ENCODE measurements at regions not wholly inside any gene's neighbourhood (a gene's known extent, or its start where the extent isn't known, plus 50 kb on each side); places are given as distances from the start of the nearest gene placed in this dataset.

DNA sequence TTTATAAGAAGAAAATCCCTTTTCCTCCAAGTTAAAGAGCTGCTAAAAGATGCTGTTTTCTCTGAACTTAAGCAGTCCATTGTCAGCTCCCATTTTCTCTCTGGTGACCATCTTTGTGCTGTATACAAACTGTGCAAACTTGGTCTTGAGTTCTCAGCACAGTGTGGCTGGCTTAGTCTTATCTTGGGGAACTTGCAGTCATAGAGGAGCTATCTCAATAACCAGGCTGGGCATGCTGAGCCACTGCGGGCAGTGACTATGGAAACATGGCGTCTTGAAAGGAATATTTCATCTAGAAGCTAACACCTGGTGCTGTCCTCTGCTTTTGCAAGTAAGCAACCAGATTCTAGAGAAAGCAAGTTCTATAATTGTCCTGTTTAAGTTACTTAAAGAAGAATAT, 1334.4 kb upstream of the CELF4 start:
- intact Hi-C loops (cut with micrococcal nuclease): loop anchor here (5.0 kb wide), 1 partner anchor 998 kb away; no protein-coding TSS in a partner anchor

DNA sequence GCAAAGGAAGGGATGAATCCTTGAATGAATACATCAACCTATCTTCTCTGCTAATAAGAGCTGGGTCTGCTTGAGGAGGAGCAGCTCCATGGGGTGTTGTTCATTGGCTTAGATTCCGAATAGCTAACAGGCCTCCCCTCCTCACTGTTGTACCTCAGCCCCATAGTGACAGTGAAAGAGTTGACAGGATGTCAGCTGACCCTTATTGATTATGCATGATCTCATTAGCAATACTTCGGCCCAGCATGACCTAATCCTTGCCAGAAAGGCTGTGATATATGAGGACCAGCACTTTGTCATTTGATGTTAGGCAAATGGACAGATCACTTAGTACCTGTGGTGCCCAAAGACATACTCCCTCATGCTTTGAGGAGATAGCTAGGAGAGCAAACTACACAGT, 1333.7 kb upstream of the CELF4 start:
- intact Hi-C loops (cut with micrococcal nuclease): no loop called here

DNA sequence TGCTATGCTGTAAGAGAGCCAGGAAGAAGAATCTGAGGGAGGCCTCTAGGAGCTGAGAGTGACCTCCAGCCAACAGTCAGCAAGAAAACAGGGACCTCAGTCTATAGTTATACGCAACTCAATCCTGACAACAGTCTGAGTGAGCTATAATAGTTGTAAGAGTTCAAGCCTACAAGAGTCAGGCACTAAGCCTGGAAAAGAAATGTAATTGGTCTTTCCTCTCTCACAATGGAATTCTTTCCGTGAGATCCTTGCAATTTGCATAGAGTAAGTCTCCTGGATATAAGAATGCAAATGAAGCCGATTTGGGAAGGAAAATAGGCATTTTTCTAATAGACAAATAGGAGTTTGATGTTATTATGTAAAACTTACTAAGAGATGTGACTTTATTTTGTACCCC, 1332.6 kb upstream of the CELF4 start:
- intact Hi-C loops (cut with micrococcal nuclease): no loop called here

DNA sequence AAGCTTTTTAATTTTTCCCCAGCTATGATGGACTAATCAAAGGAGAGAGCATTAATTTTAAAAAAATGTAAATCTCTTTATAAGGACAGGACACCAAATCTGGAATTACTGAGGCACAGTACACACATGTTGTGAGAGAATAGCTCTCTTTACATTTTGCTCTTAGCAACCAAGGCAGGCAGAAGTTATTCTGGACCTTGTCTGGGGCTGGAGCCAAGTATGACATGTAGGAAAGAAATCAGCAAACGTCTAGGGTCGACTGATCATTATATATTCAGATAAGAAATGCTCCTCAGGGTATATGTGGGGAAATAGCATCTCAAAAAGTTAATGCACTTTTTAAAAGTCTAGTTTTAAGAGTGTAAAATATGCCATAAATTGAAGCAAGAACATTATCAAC, 1330.0 kb upstream of the CELF4 start:
- intact Hi-C loops (cut with micrococcal nuclease): no loop called here

DNA sequence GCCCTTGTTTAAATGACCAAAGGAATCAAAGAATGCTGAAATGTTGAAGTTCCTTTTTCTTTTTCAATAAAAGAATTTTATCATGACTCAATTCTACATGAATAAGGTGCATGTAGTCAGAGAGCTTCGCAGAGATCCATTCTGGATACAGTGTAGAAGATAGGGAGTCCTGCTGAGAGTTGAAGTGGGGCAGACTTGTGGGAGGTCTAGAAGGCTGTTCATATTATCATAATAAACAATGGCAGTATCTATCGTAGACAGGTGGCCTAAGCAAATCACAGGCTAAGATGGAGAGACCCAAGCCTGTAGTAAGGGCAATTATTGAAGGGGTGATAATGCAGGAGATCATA, 1322.0 kb upstream of the CELF4 start:
- intact Hi-C loops (cut with micrococcal nuclease): no loop called here

DNA sequence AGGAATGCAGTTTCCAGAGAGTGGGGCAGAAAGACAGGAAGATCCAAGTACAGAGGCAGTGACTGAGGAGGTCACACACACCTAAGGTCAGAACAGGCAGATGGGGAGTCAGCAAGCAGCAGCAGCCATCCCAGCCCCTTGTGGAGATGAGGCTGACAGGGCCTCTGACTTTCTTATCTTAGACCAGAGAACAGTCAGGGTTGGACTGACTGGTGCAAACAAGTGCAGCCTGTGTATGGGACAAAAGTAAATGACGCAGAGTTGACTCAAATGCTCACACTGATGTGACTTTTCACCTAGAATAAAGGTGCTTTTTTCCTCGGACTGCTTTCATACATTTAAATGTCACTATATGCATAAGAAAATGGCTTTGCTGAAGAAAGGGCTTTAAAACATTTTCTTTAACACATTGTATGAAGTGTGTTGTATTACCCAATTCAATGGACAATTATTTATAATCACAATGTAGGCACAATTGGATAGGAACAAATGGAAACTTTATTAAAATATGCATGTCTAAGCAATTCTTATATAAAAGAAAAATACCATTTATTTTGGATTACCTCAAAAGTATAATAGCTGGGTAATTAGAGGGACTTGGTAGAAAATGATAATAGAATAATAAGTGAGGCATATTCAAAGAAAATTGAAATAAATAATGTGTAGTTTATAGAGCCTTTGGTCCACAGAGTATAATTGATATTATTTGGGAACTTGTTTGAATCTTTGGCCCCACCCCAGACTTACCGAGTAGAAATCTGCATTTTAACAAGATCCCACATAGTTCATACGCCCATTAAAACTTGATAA, 1321.5 kb upstream of the CELF4 start:
- intact Hi-C loops (cut with micrococcal nuclease): no loop called here

DNA sequence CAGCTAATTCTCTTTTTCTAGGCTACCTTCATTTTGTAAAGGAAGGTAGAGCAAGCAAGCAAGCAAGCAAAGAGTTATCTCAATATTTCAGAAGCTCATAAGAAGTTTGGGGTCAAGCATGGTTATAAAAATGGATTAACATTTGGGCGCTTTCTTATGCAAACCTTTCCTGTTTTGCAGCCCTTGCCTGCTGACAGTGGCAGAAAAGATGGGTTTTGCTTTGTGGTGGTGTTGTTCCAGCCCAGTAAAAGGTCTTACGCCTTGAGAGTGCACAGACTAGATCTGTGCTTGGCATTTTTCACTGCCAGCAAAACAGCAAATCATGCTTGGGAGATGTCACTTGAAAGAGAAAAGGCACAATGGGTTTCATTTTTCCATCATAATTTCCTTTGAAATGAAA, 1320.6 kb upstream of the CELF4 start:
- intact Hi-C loops (cut with micrococcal nuclease): no loop called here

DNA sequence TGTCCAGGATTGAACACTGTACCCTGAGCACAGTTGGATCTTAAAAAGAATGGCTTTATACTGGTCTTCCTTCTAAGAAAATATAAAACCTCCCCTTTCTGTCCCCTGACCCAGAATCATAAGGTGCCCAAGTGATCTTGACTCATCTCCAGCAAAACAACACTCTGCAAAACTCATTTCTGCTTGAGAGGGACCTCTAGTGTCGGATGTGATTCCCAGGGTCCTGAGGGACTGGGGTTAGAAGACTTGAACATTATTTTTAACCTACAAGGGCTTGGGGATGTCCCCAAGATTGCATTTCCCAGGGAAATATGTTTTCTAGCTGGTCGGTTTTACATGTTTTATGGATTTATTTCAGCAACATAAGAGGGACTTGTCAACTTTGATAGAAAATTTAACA, 1318.5 kb upstream of the CELF4 start:
- intact Hi-C loops (cut with micrococcal nuclease): no loop called here

DNA sequence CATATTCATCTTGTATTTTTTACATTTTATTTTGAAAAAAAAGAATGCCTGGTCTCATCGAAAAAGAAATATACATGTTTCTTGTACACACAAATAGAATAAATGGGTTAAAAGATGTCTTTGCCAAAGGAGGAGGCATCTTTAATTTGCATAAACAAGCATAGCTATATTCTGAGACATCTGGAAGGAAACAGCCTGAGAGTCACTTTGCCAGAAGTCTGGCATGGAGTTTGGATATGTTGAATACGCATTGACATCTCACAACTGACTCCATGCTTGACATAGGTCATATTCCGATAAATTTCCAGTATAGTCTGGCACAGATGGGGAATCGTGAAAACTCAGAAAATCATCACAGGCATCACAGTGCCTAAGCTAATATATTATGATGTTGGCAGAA, 1317.5 kb upstream of the CELF4 start:
- intact Hi-C loops (cut with micrococcal nuclease): no loop called here

DNA sequence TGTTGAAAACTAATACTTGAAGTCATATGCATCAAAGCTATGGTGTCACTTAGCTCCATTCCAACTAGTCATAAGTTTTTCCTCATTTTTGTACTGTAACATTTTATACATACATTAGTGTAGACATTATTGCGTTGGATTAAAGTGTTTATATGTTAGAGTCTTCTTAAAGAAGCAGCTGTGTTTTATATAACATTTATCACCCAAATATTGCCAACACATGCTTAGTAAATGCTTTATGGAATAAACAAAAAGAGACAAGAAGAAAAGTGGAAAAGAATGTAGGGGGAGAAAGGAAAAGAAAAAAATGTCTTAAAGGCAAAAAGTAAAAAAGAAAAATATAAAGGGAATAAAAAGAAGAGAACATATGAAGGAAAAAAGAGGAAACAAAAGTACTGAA, 1314.3 kb upstream of the CELF4 start:
- intact Hi-C loops (cut with micrococcal nuclease): no loop called here

DNA sequence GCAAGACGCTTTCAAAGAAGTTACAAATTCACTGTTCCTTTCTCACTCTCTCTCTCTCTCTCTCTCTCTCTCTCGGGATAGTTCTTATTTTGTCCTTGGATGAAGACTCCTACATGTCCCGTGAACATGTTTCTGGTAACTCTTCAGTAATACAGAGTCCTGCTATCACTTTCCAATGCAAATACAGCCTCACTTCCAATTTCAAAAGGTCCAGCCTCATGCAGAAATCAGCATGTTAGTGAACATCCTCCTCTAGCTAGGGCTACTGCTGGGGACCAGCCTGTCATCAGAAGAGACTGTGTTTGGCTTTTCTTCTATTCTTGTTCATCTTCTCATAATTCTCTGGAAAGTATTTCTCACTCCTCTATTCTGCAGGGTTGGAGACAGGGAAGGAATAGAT, 1306.7 kb upstream of the CELF4 start:
- intact Hi-C loops (cut with micrococcal nuclease): no loop called here

DNA sequence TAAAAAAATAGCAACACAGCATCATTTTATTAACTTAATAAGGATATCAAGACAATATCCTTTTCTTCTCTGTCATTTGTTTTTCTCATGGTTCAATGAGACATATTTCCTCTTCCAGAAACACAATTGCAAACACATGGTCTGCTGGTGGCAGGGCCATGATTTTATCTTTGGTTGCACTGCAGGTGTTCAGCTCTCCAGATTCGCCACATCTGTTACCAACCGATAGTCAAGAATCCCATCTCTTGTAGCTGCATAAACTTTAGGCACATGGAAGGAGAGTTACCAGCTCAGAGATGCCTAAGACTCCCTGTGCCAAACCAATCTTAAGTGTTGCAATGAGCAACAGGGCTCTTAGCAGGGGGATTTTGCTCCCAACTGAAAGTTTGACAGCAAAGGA, 1303.2 kb upstream of the CELF4 start:
- intact Hi-C loops (cut with micrococcal nuclease): no loop called here

DNA sequence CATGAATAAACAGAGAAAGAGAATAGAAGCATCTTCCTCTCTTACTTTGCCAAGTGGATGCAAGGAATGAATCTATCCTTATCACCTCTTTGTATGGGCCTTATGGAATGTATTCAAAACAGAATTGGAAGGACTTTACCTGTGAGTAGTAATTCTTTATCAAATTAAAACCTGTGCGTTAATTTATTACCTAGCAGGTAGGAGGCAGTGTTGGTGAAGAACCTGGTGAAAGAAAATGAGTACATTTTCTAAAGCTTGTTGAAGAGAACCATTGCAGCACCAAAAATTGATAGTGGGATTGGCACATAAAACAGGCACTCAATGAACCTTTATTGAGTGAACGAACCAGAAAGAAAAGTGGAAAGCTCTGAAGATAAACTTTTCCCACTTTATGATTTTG, 1302.1 kb upstream of the CELF4 start:
- intact Hi-C loops (cut with micrococcal nuclease): no loop called here

DNA sequence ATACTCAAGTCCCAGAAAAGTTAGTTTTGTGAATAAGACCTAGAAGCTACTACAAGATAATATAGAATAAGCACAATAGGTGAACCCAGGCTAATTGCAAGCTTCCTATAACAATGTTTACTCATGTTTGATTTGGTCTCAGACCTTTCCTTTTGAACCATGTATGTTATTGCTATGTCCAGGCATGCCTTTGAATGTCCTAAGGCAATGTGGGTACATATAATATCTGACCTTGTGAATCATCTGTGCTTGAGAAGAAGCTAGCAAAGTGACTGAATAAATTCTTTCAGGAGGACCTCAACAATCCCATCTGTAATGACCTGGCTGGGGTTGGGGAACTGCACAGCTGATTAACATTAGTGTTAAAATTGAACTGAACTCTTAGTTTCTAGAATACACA, 1285.9 kb upstream of the CELF4 start:
- intact Hi-C loops (cut with micrococcal nuclease): no loop called here

DNA sequence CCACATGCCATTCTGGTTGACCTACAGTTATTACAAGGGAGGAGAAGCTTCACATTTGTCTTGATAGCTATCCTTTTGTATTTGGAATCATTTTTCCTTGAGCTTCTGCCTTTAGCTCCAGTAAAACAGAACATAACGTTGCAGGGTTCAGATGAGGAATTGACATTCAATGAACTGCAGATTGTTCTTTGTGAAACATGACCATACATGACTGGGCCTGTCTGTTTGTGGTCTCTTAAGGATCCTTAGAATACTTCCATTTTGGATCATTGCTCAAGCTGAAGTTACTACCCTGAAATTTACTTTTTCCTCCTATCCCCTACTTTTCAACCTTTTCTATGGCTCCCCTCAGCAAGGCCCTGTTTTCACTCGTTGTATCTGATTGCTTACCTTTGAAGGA, 1281.7 kb upstream of the CELF4 start:
- intact Hi-C loops (cut with micrococcal nuclease): no loop called here

DNA sequence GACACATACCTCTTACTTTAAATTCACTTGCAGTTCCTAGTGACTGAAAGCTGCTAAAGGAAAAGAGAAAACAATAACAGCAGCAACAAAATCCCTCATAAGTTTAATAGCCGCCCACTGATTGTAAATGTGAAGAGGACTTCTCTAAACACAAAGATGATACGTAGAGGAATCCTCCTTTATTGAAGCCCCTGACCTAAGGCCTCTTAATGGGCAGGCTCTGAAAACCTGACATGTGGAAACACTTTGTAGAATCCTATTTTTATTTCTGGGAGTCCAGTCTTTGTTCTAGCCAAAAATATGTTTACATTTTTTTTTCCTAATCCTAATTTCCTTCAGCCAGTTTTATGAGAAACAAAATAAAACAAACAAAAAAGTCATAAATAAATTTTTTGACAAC, 1277.7 kb upstream of the CELF4 start:
- intact Hi-C loops (cut with micrococcal nuclease): no loop called here

DNA sequence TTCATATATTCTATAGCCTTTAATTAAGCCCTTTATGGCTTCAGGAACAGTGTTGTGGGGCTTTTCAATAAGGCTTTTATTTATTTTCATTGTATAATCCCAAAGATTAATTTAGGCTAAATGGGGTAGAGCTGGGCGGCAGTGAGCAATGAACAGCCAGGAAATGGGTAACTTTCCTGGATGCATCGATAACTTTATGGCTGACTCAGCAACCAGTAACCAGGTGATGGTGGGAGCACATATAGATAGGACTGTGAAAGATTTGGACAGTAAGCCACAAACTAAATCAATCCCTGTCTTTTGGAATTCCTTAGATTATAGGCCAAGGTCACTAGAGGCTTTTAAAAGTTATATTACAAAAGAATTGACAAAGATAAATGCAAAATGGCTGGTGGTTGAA, 1260.6 kb upstream of the CELF4 start:
- intact Hi-C loops (cut with micrococcal nuclease): no loop called here

DNA sequence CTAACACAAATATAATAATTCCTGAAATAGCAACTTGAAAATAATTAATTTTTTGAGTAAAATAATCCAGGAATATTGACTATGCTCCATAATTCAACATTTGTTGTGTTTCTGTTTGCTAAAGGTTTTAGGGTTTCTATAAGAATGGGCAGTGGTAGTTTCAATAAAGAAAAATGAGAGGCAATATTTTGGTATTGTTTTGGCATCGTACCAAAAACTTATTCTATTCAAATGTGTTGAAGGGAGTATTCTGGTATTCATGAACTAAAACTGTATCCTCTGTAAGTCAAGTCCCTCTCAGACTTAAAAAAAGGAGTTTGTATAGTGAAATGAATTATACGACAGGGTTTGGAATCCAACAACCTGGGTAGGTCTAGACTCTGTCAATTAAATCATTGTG, 1245.6 kb upstream of the CELF4 start:
- intact Hi-C loops (cut with micrococcal nuclease): no loop called here

DNA sequence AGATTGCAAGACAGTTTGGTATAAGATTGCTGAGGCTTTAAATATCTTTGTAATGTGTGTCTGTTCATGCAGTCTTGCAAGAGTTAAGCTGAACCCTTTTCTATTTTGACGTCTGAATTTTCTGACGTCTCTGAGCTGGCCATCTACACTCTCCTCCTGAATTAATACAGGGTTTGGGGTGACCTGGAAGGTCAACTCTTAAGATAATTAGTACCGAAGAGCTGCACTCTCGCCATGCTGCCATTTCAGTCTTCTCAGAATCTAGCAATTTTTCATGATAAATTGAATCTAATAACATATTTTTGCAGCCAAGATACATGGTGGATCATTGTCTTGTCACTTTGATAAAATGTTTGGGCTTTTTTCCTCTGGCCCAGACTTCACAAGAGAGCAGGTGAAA, 1245.2 kb upstream of the CELF4 start:
- intact Hi-C loops (cut with micrococcal nuclease): no loop called here

DNA sequence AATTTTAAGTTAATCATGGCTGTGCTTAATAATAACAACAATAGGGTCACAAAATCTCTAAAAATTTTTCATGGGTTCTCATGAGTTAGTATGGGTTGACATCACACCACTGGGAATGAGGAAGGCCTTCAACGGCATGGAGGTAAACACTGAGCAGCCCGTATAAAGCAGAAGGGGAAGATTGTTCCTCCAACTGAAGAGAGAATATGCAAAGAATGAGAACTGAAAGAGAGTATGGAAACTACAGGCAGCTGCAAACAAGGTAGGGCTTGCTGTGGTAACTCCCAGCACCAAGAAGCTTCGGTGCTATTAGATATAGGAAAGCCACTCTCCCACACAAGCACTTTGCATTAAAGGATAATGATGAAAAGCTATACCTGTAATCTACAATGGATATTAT, 1242.3 kb upstream of the CELF4 start:
- intact Hi-C loops (cut with micrococcal nuclease): no loop called here

DNA sequence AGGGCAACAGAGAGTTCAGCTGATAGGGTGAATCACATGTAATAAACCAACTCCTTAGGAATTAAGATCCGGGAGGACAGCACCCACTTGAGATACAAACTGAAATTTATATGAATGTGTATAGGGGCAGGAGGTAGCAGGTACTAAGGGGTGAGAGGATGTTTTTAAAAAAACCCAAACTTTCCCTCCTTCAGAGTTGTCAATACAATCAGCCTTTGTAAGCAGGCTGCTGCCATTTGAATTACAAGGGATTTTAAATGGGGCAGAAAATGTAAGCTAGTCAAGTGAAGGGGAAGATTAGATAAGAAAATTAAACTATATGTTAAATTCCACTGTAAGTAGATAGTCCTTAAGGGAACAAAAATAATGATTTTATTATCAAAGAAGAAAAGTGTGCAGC, 1239.7 kb upstream of the CELF4 start:
- intact Hi-C loops (cut with micrococcal nuclease): no loop called here

DNA sequence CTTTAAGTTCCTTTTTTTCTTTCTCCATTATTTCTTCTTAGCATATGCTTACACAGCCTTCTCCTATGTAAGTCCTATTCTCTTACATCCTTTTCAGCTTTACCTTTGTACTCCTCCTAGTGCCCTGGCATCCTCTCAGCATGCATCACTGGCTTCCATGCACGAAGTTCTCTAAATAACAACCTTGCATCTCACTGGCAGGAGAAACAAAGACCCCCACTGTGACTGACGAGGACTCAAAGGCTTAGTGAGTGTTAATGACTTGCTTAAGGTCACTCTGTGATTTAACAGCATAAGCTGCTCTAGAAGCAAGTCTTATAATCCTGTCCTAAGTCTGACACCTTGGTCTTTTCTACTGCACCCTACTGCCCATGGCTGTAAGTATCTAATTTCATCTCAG, 1236.0 kb upstream of the CELF4 start:
- intact Hi-C loops (cut with micrococcal nuclease): no loop called here

DNA sequence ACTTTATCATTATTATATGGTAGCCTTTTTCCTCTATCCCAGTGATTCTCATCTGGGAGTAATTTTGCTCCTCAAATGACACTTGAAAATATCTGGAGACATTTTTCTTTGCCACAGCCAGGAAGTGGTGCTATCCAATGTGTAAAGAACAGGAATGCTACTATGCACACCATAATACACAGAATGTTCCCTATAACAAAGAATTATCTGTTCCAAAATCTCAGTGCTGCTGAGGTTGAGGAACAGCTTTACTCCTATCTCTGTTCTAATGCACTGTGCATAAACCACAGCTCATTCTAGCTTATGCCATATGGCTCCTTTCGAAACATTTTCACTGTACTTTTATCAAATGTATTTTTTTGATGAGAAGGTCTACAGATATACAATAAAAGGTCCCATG, 1231.2 kb upstream of the CELF4 start:
- intact Hi-C loops (cut with micrococcal nuclease): no loop called here

DNA sequence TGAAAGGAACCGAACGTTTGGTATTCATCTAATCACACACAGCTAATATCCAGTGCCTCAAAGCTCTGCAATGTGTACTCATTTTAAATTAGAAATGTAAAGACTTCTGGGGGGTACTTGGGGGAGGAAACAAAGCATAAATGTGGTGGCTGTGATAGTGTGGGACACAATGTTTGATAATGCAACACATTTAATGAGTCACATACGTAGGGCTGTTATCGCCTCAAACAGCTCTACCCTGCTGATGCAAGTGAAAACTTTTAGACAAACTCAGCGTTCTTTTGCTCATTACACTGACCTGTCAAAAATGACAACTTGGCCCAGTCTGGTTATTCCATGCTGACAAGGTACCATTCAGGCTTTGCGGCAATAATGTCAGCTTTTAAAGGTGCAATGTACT, 1227.1 kb upstream of the CELF4 start:
- intact Hi-C loops (cut with micrococcal nuclease): no loop called here
